HG03354 (cell line): ENCODE measurements at regions not wholly inside any gene's neighbourhood (a gene's known extent, or its start where the extent isn't known, plus 50 kb on each side); places are given as distances from the start of the nearest gene placed in this dataset.

Experiments
- ATAC-seq: cut with Tn5 transposase; IDR thresholded peaks from one replicate; pipeline ENCODE4 v1.9.1; 2021; ENCODE audit warnings: mild to moderate bottlenecking; ENCODE audit not compliant: unreplicated experiment, poor library complexity, severe bottlenecking

- no peak for ATAC-seq
Observed at GRCh38 chr5:30662373-30662772, 531.1 kb upstream of the CDH6 start.

- no peak for ATAC-seq
Observed at GRCh38 chr5:30661730-30662129, 531.8 kb upstream of the CDH6 start.

GRCh38 chr5:30659417-30659816 lies 534.1 kb upstream of the CDH6 start:
- ATAC-seq: no peak

- no peak for ATAC-seq
Observed at GRCh38 chr5:30650311-30650710, 543.2 kb upstream of the CDH6 start.

- ATAC-seq: no peak
Observed at GRCh38 chr5:30638899-30639298, 554.6 kb upstream of the CDH6 start.

GRCh38 chr5:30627945-30628344 lies 565.5 kb upstream of the CDH6 start:
- no peak for ATAC-seq

GRCh38 chr5:30626557-30626956 lies 566.9 kb upstream of the CDH6 start:
- ATAC-seq: no peak

- no peak for ATAC-seq
Observed at GRCh38 chr5:30620481-30621085, 572.9 kb upstream of the CDH6 start.

GRCh38 chr5:30608501-30608900 lies 585.0 kb upstream of the CDH6 start:
- ATAC-seq: no peak

GRCh38 chr5:30607301-30607894 lies 586.1 kb upstream of the CDH6 start:
- ATAC-seq: no peak

- no peak for ATAC-seq
Observed at GRCh38 chr5:30605693-30606268, 587.7 kb upstream of the CDH6 start.

- no peak for ATAC-seq
Observed at GRCh38 chr5:30604648-30605262, 588.7 kb upstream of the CDH6 start.

- ATAC-seq: no peak
Observed at GRCh38 chr5:30600892-30601291, 592.6 kb upstream of the CDH6 start.

- ATAC-seq: no peak
Observed at GRCh38 chr5:30596495-30597064, 596.9 kb upstream of the CDH6 start.

- no peak for ATAC-seq
Observed at GRCh38 chr5:30594331-30594730, 599.2 kb upstream of the CDH6 start.

GRCh38 chr5:30592833-30593232 lies 600.7 kb upstream of the CDH6 start:
- ATAC-seq: no peak

- ATAC-seq: no peak
Observed at GRCh38 chr5:30581198-30581935, 612.1 kb upstream of the CDH6 start.

GRCh38 chr5:30574761-30575160 lies 618.7 kb upstream of the CDH6 start:
- ATAC-seq: no peak

GRCh38 chr5:30572279-30572678 lies 621.2 kb upstream of the CDH6 start:
- ATAC-seq: no peak

- ATAC-seq: no peak
Observed at GRCh38 chr5:30561771-30562170, 631.7 kb upstream of the CDH6 start.
